ENCODE measurements at regions not wholly inside any gene's neighbourhood (a gene's known extent, or its start where the extent isn't known, plus 50 kb on each side); places are given as distances from the start of the nearest gene placed in this dataset.

DNA sequence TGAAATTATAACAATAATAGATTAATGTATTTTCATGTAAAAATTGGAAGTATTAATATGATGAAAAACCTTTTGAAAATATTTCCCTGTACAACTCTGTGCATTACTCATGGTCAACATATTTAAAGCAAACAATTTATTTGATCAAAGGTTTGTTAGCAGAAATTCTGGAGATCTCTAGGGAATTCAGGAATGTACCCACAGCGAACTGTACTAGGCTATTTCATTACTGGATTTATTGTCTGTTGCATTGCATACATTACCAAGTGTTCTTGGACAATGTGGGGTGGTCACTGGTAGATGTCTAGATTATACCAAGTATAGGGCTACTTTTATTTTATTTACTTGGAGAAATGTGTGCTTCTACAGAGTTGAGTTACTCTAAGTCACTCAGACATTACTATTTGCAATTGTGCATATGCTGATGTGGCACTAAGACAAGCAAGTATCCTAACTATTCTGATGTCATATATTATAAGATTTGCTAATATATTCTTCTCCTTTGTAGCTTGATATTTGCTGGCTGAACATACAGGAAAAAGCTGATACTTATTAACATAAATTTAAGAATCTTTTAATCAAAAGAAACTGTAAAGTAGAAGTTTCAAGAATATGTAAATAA lies 323.3 kb downstream of the CCER1 start:
- H3K4me3 ChIP-seq = no peak overlapping the region
- no peaks in the 10 kb centered on the region for H3K27me3 ChIP-seq (ENCODE audit: control insufficient read depth in 3 of 3, insufficient read depth in 3 of 3, low read length in 2 of 3)
- no peak for DNase-seq
- no peak overlapping the region for H3K9ac ChIP-seq (ENCODE audit: insufficient read depth in 1 of 2, low read length in 2 of 2)
- no peaks in the 10 kb centered on the region for H3K9me3 ChIP-seq (ENCODE audit: control insufficient read depth in 4 of 4, insufficient read depth in 3 of 4, low read length in 3 of 4)
- H3K36me3 ChIP-seq (ENCODE audit: control insufficient read depth in 4 of 4, insufficient read depth in 4 of 4, low read length in 4 of 4) = no peaks in the 10 kb centered on the region
- no peak for ATAC-seq (ENCODE audit: insufficient read depth, low FRiP score)
- 0 to 32% methylated on average over 1 of the region's 1 CpG for WGBS, 2 donors
- TF ChIP-seq CTCF (IDR thresholded peaks at IDR 0.05; ENCODE audit: control extremely low read depth, extremely low read depth) = no peak
- H3K4me1 ChIP-seq (ENCODE audit: control insufficient read depth in 5 of 5, insufficient read depth in 5 of 5, low read length in 5 of 5) = no peaks in the 10 kb centered on the region
- no peak overlapping the region for H3K27ac ChIP-seq (ENCODE audit: low read depth in 1 of 2, low read length in 1 of 2)

GRCh38 chr12:90630006-90630405 lies 325.0 kb downstream of the CCER1 start:
- no peak for TF ChIP-seq CTCF (IDR thresholded peaks at IDR 0.05; ENCODE audit: control extremely low read depth, extremely low read depth)
- Histone ChIP-seq H3K36me3 (ENCODE audit: control insufficient read depth in 4 of 4, insufficient read depth in 4 of 4, low read length in 4 of 4) (no peaks in the 10 kb centered on the region), H3K4me3 (no peak overlapping the region), H3K9ac (ENCODE audit: insufficient read depth in 1 of 2, low read length in 2 of 2) (no peak overlapping the region), H3K9me3 (ENCODE audit: control insufficient read depth in 4 of 4, insufficient read depth in 3 of 4, low read length in 3 of 4) (no peaks in the 10 kb centered on the region), H3K27ac (ENCODE audit: low read depth in 1 of 2, low read length in 1 of 2) (no peak overlapping the region), H3K27me3 (ENCODE audit: control insufficient read depth in 3 of 3, insufficient read depth in 3 of 3, low read length in 2 of 3) (no peaks in the 10 kb centered on the region), H3K4me1 (ENCODE audit: control insufficient read depth in 5 of 5, insufficient read depth in 5 of 5, low read length in 5 of 5) (no peaks in the 10 kb centered on the region)
- ATAC-seq (ENCODE audit: insufficient read depth, low FRiP score) = no peak
- DNase-seq = peak in 1 of 3 donors; percentile 43

GRCh38 chr12:90628213-90628612 lies 326.8 kb downstream of the CCER1 start:
- no peaks in the 10 kb centered on the region for H3K36me3 ChIP-seq (ENCODE audit: control insufficient read depth in 4 of 4, insufficient read depth in 4 of 4, low read length in 4 of 4)
- H3K4me1 ChIP-seq (ENCODE audit: control insufficient read depth in 5 of 5, insufficient read depth in 5 of 5, low read length in 5 of 5) = no peaks in the 10 kb centered on the region
- DNase-seq (no peak), ATAC-seq (ENCODE audit: insufficient read depth, low FRiP score) (no peak)
- no peak for TF ChIP-seq CTCF (IDR thresholded peaks at IDR 0.05; ENCODE audit: control extremely low read depth, extremely low read depth)
- no peak overlapping the region for H3K9ac ChIP-seq (ENCODE audit: insufficient read depth in 1 of 2, low read length in 2 of 2)
- H3K9me3 ChIP-seq (ENCODE audit: control insufficient read depth in 4 of 4, insufficient read depth in 3 of 4, low read length in 3 of 4) = no peaks in the 10 kb centered on the region
- no peak overlapping the region for H3K4me3 ChIP-seq
- WGBS, 2 donors = 53 to 54% methylated on average over 1 of the region's 1 CpG
- H3K27ac ChIP-seq (ENCODE audit: low read depth in 1 of 2, low read length in 1 of 2) = no peak overlapping the region
- H3K27me3 ChIP-seq (ENCODE audit: control insufficient read depth in 3 of 3, insufficient read depth in 3 of 3, low read length in 2 of 3) = no peaks in the 10 kb centered on the region

Measured in lung (tissue), 11 donors.